ENCODE measurements at regions not wholly inside any gene's neighbourhood (a gene's known extent, or its start where the extent isn't known, plus 50 kb on each side); places are given as distances from the start of the nearest gene placed in this dataset.

DNA sequence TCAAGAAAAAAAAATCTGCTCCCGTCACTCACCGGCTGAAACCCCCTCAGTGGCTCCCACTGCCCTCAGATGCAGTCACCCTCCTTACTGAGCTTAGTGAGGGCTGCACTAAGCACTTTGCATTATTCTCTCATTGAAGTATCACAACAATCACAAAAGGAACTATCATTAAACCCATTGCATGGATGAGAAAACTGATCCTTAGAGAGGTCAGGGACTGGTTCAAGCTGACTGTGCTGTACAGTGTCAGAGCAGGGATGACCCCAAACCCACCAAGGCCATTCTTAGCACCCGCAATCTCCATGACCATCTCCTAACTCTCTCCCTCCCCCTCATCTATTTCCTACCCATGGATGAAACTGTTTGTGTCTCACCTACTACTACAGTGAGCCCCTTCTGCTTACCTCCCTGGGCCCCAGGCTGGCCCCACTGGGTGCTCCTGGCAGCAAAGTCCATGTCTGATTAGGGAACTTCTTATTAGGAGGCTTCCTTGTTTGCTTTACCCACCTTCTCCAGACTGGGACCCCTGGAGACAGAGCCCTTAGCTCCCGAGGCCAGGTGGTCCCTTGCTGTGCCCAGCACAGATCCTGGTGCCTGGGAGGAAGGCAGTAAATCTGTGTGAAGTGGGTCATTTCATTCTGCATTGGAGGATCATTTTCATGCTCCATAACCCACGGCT lies 139.3 kb upstream of the ID2 start:
- DNase-seq (ENCODE audit: extremely low read depth in 1 of 11, low read depth in 9 of 11, low spot score in 4 of 11) = no peak

DNA sequence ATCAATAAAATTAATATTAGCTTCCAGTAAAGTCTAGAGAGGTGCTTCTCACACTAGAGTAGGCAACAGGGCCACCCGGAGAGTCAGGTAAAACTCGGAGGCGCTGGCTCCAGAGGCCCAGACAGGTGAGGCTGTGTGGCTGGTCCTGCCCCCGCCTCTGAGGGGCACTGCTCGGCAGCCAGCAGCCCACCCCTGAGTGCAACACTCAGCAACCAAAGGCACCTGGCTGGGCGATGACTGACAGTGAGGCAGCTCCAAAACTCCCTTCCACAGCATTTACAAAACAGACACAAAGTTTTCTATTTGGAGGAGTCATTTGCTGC lies 138.8 kb upstream of the ID2 start:
- no peak for DNase-seq (ENCODE audit: extremely low read depth in 1 of 11, low read depth in 9 of 11, low spot score in 4 of 11)

DNA sequence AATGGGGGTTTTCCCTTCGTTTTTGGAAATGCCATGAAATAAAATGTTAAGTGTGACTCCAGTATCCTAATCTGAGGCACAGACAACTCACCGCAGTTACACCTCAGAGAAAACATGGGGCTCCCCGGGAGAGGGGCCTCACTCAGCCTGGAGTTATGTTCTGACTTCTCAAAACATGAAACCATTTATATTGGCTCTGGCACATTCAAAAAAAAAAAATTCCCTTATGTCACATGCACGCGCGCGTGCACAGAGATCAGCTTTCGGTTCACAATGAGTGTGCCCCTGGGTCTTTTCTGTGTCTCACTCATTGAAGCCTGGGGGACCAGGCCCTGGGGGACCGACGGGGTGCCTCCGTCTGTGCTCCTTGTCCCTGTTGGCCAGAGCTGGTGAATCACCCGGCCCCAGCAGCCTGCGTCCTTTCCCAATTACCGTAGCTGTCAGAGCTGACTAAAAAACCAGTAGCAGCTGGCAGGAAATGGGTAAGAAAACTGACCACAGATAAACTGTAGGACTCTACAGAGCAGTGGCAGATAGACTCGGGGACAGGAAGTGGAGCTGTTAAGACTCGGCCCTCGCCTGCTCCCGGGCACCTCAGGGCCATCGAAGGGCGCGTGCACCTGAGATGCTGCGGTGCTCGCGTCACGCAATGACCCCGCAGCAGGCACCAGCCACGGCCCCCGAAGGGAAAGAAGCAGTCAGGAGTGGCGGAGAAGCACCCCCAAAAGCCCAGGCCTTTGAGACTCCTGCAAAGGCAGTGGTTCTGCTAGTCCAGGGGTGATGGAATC lies 138.3 kb upstream of the ID2 start:
- DNase-seq (ENCODE audit: extremely low read depth in 1 of 11, low read depth in 9 of 11, low spot score in 4 of 11) = no peak

DNA sequence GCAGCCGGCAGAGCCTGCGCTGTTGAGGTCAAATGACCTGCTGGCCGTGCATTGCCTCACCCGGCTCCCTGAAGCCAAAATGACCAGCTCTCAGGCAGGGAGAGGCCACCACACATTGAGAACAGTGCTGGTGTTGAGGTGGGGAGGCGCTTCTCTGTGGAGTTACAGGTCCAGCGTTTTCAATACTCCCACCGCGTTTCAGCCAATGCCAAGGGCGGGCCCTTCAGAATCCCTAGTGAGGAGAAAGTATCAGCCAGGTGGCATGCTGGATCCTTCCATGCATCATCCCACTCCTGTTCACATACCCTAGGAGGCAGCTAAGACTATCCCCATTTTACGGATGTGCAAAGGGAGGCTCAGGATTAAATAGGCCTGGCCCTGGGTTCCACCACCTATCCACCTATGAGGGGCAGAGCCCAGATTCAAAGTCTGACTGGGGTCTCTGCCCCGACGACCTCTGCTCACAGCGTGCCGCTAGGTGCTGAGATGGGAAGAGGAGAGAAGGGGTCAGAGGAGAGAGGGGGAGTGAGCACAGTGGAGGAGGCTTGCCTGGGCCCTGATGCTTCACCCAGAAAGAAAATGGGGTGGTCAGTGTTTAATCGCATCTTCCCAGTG lies 137.6 kb upstream of the ID2 start:
- DNase-seq (ENCODE audit: extremely low read depth in 1 of 11, low read depth in 9 of 11, low spot score in 4 of 11) = no peak

DNA sequence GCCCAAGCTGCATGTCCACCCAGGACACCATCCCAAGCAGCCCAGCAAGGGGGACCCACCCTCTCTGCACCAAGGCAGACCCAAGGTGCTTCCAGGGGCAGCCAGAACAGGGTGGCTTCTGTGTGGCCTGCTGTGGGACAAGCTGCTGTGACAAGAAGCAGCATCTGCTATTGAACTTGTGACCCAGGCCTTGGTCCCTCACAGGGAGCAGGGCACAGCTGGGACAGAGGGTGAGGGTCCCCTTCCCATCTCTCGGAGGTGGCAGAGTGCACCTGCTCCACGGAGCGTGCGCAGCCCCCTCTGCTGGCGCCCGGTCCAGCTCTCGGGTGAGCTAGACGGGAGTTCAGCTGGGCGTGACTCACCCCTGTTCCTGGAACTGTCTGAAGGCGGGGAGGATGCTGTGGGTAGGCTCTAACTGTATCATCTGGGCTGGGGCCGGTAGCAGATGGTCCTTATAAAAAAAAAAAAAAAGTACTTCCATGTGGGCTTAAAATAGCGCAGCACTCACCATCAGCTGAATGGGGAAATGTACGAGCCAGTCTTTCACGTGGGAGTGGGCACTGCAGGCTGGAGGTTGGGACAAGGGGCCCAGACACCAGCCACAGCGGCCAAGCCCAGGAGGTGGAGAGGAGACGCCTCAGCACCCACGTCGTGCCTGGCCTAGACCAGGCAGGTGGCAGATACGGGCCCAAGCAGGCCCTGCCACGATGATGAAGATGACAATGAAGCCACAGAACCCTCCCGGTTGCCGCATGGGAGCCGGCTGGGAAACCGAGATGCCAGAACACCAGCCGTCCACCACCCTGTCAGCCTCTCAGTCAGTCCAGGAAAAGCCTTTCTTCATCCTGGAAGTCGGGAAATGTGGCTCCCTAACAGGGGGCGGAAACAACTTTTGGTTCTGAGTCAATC lies 136.8 kb upstream of the ID2 start:
- no peak for DNase-seq (ENCODE audit: extremely low read depth in 1 of 11, low read depth in 9 of 11, low spot score in 4 of 11)

DNA sequence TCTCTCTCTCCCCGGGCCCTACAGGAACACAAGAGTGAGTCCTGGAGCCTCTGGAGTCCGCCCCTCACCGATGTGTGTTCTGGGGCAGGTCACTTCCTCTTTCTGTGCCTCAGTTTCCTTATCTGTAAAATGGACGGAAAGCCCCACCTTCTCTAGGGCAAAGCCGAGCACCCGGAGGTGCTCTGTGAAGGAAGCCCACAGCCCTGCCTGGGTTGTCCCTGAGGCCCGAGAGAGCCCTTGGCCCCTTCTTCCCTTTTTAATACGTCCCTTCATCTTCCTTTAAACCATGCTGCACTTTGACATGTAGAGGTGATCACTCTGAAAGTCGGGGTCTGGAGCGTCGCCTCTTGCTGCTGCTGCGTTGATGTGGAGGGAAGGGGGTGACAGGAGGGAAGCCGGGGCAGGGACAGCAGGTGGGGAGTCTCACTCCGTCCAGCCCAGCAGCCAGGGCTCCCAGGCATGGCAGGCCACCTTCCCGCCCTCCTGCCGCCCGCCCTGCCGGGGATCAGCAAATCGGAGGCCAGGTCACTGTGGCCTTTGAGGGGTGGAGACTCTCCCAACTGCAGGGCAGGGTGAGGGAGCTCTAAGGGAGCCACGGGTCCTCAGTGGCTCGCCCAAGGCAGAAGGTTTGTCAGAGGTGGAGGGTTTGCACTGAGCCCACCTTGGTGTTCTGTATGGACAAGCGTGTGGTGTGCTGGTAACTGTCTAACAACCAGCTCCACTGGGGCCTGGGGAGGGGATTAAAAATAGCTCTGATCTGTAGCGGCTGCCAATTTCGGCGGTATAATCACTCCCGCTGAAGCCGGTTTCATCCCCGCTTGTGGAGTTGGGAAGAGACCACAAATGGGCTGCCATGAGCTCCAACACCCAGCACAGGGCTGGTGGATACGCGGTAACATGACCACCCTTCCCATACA lies 135.9 kb upstream of the ID2 start:
- DNase-seq (ENCODE audit: extremely low read depth in 1 of 11, low read depth in 9 of 11, low spot score in 4 of 11) = no peak

DNA sequence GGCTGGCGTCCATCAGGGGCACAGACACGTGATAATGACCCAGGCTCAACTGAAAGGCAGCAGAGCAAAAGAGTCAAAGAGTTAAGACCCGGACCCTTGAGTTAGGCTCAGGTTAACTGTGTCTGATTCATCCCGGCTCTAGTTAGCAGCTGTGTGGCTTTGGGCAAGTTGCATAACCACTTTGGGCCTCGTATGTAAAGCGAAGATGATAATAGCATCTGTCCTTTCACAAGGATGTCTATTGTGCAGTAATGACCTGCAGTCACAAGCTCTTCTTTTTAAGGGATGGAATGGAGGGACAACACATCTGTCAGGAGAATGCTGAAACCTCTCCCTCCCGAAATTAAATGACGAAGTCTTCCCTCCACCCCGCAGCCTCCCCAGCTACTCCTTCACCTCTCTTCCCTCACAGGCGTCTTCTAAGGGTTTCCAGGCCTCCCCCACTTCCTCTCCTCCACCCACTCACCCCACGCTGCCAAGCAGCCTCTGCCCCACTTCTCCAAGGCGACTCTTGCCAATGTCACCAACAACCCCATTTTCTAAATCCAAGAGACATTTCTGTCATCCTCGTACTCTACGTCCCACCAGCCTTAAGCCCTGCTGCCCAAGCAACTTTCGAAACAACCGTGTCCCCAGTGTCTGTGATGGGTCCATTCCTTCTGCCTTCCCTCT lies 135.1 kb upstream of the ID2 start:
- DNase-seq (ENCODE audit: extremely low read depth in 1 of 11, low read depth in 9 of 11, low spot score in 4 of 11) = no peak

DNA sequence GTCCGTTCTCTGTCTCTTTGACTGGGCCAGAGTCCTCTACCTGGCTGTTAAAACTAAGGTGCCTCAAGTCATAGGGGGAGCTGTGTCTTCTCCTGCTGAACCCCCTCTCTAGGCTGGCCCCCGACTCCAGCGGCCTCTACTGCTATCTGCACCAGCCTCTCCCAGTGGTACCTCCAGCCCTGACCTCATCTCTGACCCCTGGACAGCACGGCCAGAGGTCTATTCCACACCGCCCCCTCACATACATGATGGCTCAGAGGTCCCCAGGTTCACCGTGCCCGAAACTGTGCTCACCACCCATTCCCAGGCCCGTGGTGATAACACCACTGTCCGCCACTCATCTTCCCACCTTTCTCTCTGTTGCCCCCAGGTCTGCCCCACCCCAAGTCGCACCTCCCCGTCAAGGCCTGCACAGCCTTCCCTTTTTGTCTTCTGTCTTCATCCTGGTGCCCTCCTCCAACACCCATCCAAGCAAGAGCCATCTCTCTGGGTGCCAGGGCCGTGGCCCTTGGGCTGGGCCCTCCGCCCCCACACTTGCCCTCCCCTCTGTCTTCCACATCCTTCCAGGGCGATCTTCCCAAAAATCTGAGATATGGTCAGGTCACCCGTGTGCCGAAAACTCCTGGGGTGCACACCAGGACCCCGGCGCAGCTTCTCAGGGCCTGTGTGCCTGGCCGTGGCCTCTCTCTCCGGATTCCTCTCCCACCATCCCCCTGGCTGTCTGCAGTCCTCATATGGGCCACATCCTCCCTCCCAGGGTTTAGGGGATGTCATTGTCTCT lies 134.4 kb upstream of the ID2 start:
- DNase-seq (ENCODE audit: extremely low read depth in 1 of 11, low read depth in 9 of 11, low spot score in 4 of 11) = no peak

DNA sequence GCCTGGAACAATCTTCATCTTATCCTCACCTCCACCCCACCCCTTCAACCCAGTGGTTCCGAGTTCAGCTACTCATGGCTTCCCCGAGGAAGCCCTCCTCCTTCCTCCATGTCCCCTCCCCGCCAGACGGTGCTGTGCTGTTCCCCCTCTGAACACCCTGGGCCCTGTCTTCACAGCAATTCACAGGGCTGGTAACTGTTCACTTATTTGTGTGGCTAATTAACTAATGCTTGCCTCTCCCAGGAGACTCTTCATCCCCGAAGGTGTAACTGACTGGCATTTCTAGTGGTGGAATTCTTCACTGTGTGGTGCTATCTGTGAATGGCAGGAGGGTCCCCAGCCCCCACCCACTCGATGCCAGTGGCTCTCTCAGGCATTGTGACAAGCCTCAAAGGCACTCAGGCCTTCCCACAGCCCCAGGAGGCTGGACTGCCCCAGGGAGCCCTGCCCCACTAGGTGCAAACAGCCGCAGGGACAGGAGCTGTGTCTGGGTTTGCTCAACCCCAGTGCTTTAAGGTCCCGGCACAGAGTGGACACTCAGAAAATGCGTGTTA lies 133.7 kb upstream of the ID2 start:
- no peak for DNase-seq (ENCODE audit: extremely low read depth in 1 of 11, low read depth in 9 of 11, low spot score in 4 of 11)

DNA sequence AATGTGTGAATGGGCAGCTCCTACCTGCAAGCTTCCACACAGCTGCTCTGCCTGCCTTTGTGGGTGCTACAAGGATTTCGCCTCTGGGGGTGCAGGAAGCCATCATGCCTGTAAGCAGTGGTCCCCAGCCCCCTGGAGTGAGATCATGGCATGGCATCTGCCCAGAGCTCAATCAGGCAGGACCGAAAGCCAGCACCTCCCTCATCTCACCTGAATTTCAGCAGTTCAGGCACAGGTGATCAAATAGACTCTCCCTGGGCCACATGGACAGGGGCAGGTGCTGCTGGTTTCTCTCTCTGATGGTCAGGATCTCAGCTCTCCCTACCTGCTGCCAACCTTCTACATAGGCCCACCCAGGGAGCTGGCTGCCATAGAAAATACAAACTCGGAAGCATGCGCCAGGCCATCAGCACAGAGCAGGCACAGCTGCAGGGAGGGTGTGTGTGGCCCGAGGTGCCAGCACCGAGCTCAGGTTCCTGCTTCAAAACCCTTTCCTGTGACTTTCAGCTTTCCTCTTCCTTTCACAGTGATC lies 133.2 kb upstream of the ID2 start:
- no peak for DNase-seq (ENCODE audit: extremely low read depth in 1 of 11, low read depth in 9 of 11, low spot score in 4 of 11)

DNA sequence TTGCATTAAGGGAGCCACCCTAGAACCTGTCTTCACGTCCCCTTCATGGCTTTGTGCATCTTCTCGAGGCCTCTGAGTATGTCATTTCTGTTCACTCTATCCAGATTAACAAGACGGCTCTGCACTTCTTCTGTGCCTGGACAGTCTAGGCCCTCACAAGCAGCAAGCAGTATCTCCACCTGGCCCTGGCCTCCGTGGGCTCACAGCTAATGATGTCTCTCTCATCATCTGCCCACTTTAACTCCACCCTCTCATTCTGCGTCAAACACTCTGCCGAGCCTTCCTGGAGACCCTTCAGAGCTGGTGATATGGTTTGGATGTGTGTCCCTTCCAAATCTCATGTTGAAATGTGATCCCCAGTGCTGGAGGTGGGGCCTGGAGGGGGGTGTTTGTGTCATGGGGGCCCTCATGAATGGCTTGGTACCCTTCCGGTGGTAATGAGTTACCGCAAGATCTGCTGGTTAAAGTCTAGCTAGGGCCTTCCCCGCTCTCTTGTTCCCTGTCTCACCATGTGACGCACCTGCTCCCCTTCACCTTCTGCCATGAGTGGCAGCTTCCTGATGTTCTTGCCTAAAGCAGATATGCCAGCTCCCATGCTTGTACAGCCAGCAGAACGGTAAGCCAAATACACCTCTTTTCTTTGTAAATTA lies 132.5 kb upstream of the ID2 start:
- no peak for DNase-seq (ENCODE audit: extremely low read depth in 1 of 11, low read depth in 9 of 11, low spot score in 4 of 11)

DNA sequence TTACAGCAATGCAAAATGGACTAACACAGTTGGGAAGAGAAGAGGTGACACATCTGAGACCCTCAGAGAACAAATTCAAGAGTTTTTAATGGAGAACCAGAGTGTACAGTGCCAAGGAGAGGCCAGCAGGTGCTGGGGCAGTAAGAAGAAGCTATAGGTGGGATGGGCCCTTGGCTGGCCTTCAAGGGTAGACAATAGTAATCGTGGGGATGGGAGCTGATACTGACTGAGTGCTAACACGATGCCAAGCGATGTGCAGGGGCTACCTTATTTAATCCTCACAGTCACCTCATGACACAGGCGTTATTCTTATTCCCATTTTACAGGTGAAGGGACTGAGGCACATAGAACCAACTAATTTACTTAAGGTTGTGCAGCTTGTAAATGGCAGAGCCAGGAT lies 131.9 kb upstream of the ID2 start:
- DNase-seq (ENCODE audit: extremely low read depth in 1 of 11, low read depth in 9 of 11, low spot score in 4 of 11) = no peak

DNA sequence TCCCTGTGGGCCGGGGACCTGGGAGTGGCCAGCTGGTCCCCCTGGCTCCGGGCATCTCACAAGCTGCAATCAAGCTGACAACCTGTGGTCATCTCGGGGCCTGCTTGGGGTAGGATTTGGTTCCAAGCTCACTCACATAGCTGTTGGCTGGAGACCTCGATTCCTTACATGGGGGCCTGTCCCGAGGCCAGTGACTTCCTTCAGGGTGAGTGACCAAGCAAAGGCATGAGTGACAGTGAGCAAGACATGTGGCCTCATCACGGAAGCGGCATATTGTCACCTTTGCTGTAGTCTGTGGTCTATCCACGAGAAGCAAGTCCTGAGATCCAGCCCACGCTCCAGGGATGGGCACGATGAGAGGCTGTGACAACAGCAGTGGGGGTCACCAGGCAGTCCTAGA lies 131.4 kb upstream of the ID2 start:
- DNase-seq (ENCODE audit: extremely low read depth in 1 of 11, low read depth in 9 of 11, low spot score in 4 of 11) = no peak

DNA sequence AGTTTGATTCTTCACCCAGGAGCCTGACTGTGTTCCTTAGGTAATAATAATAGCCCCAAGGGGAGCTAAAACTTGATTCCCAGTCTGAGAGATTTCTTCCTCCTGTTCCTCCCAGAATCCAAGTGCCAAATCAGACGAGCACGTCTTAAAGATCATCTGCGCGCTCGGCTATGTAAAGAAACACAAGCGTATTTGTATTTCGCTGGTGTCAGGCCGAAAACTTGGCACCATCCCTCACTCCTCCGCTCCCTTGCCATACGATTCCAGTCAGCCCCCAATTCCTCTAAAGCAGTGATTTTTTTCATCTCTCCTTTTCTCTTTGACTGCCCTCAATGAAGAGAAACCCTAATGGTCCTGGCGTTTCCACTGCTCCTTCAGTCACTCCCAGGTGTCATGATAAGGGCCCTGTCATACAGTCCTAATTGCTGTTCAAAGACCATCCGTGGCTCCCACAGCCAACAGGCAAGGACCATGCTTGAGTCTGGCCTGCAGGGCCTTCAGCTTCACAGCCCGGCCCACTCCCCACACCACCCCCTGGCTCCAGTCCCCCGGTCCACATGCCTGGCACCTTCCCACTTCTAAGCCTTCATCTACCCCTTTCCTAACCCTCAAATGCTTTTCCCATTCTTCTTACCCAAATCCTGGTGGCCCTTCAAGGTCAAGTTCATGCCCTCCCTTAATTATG lies 130.8 kb upstream of the ID2 start:
- DNase-seq (ENCODE audit: extremely low read depth in 1 of 11, low read depth in 9 of 11, low spot score in 4 of 11) = no peak

DNA sequence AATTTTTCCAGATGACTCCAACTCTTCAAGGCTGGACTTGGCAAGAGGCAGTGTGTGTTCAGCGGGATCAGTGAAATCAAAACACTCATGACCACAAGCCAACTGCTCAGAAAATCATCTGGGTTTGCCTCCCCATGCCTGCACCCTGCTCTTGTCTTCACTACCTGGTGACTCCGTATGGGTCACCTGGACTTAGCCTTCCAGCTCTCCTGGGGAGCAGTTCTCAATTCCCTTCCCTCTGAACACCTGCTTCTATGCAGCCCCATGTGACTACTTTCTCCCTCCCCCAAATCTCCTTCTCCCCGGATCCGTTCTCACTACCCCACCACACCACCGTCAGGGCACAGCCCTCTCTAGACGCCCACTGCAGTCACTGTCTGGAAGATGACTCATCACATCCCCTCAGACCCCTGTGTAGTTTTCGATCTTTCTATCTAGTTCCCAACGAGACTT lies 130.2 kb upstream of the ID2 start:
- no peak for DNase-seq (ENCODE audit: extremely low read depth in 1 of 11, low read depth in 9 of 11, low spot score in 4 of 11)

DNA sequence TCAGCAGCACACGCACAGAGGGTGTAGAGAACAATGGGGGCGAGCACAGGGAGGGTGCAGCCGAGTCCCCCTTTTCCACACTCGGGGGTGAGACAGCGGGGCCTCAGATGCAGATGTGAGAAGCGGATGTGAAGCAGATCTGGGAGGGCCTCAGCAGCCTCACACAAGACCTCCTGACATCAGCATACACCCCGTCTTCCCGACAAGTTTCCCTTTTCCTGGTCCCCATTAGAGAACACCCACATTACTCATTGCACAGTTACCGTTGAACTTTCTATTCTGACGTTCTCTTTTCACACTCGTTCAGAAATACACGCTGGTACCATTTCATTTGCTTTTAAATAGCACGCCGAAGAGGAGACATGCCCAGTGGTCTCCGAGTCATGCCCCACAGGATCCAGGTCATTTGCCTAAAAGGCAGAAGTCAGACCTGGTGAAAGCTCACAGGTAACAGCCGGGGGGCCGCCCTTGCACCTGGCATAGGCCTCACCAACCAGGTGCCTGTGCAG lies 129.5 kb upstream of the ID2 start:
- DNase-seq (ENCODE audit: extremely low read depth in 1 of 11, low read depth in 9 of 11, low spot score in 4 of 11) = no peak

Measured in renal cortex interstitium (tissue), 11 donors.